H1 (cell line): ENCODE measurements at regions not wholly inside any gene's neighbourhood (a gene's known extent, or its start where the extent isn't known, plus 50 kb on each side); places are given as distances from the start of the nearest gene placed in this dataset.
A peak's percentile ranks its signal among the peaks of the same experiment; 100 is the strongest.

Experiments used
- CTCF ChIA-PET: fragments of 300-600 bp; sonication (Branson Sonifier 250); formaldehyde crosslinking; loops from one replicate; lab custom pipeline; 2021; ENCODE audit not compliant: partially characterized antibody; lab: Charles Lee
- POLR2A ChIA-PET: fragments of 300-600 bp; sonication (Branson Sonifier 250); formaldehyde crosslinking; loops from one replicate; lab custom pipeline; 2021; ENCODE audit warnings: inconsistent platforms; ENCODE audit not compliant: partially characterized antibody; lab: Charles Lee
- DNase-seq, 2 experiments: peaks; one replicate each; pipeline versions ENCODE4 v3.0.0 to v3.0.0-alpha.2; 2010 to 2022; ENCODE audit warnings: low spot score in 2 of 2, low read depth in 1 of 2, mixed read lengths in 1 of 2
- FAIRE-seq: peaks from 2 replicates; lab custom pipeline; 2011; peaks lifted over from hg19 to GRCh38; lab: Jason Lieb, UNC
- H2AFZ ChIP-seq: 2 replicates; pipeline ENCODE4 v1.8.1; 2012; ENCODE audit warnings: low read length, inconsistent platforms
- H2AK5ac ChIP-seq: 2 replicates; pipeline ENCODE4 v1.6.1; 2013; ENCODE audit warnings: low read depth, low read length
- H2BK120ac ChIP-seq: replicated peaks from 2 replicates; pipeline ENCODE3; 2013; ENCODE audit warnings: low read depth, low read length, inconsistent platforms
- H2BK12ac ChIP-seq: 2 replicates; pipeline ENCODE4 v1.6.1; 2013; ENCODE audit warnings: low read depth, low read length
- H2BK15ac ChIP-seq: 2 replicates; pipeline ENCODE4 v1.6.1; 2013; ENCODE audit warnings: low read length
- H2BK20ac ChIP-seq: 2 replicates; pipeline ENCODE4 v1.6.1; 2013; ENCODE audit warnings: low read length
- H2BK5ac ChIP-seq: 2 replicates; pipeline ENCODE4 v1.6.1; 2013; ENCODE audit warnings: low read depth, low read length
- H3K14ac ChIP-seq: 2 replicates; pipeline ENCODE4 v1.6.1; 2013; ENCODE audit warnings: inconsistent platforms; ENCODE audit not compliant: insufficient read length
- H3K18ac ChIP-seq: 2 replicates; pipeline ENCODE4 v1.6.1; 2013; ENCODE audit warnings: low read length; ENCODE audit errors: extremely low read depth
- H3K23ac ChIP-seq: 2 replicates; pipeline ENCODE4 v1.6.1; 2013; ENCODE audit warnings: inconsistent platforms; ENCODE audit not compliant: insufficient read length
- H3K23me2 ChIP-seq: 2 replicates; pipeline ENCODE4 v1.6.1; 2013; ENCODE audit warnings: low read depth, low read length
- H3K27ac ChIP-seq: 2 replicates; pipeline ENCODE4 v1.6.1; 2011; ENCODE audit warnings: low read depth, low read length, inconsistent platforms
- H3K27me3 ChIP-seq, 4 experiments: replicated peaks in 1 of 4; 1 replicate in 1 of 4; 2 replicates in 3 of 4; pipeline versions ENCODE4 v1.6.1 to v1.8.1; 2011 to 2013; ENCODE audit warnings: low read length in 3 of 4, mild to moderate bottlenecking in 3 of 4, inconsistent platforms in 2 of 4, mixed read lengths in 2 of 4, moderate library complexity in 1 of 4; ENCODE audit not compliant: control insufficient read depth in 3 of 4, insufficient read depth in 3 of 4; ENCODE audit errors: extremely low read depth in 1 of 4
- H3K36me3 ChIP-seq, 4 experiments: 2 replicates each; pipeline versions ENCODE4 v1.6.1 to v1.8.1; 2011 to 2013; ENCODE audit warnings: mild to moderate bottlenecking in 4 of 4, low read length in 3 of 4, moderate library complexity in 2 of 4, control low read depth in 1 of 4, inconsistent platforms in 1 of 4; ENCODE audit not compliant: insufficient read depth in 4 of 4, control insufficient read depth in 2 of 4
- H3K4ac ChIP-seq: replicated peaks from 2 replicates; pipeline ENCODE3; 2013; ENCODE audit warnings: low read length, low read depth, mixed read lengths, inconsistent platforms; ENCODE audit not compliant: insufficient read length
- H3K4me1 ChIP-seq, 4 experiments: replicated peaks in 1 of 4; 1 replicate in 1 of 4; 2 replicates in 3 of 4; pipeline versions ENCODE4 v1.6.1 to v1.8.1; 2011 to 2013; ENCODE audit warnings: low read length in 3 of 4, inconsistent platforms in 2 of 4, mixed read lengths in 1 of 4; ENCODE audit not compliant: insufficient read depth in 4 of 4, control insufficient read depth in 3 of 4
- H3K4me2 ChIP-seq, 2 experiments: 2 replicates each; pipeline versions ENCODE4 v1.6.1 to v1.8.1; 2011 to 2013; ENCODE audit warnings: low read depth in 2 of 2, low read length in 2 of 2, control low read depth in 1 of 2, inconsistent platforms in 1 of 2, mild to moderate bottlenecking in 1 of 2; ENCODE audit not compliant: insufficient read depth in 1 of 2
- H3K4me3 ChIP-seq, 4 experiments: fragments of 200-600, 300-600 bp in 1 of 4; sonication (generic), shearing (Covaris generic), sonication (Bioruptor Twin) in 1 of 4; 2 replicates each; pipeline versions ENCODE4 v1.5.1 to v1.8.1; 2011 to 2016; ENCODE audit warnings: low read length in 4 of 4, low read depth in 3 of 4, control low read depth in 2 of 4, inconsistent platforms in 2 of 4, mild to moderate bottlenecking in 2 of 4, mixed read lengths in 1 of 4, moderate library complexity in 1 of 4; ENCODE audit not compliant: insufficient read depth in 2 of 4; ENCODE audit errors: extremely low read depth in 1 of 4
- H3K56ac ChIP-seq: replicated peaks from 2 replicates; pipeline ENCODE3; 2013; ENCODE audit warnings: low read depth, mild to moderate bottlenecking, mixed read lengths, low read length, inconsistent platforms; ENCODE audit not compliant: insufficient read length
- H3K79me1 ChIP-seq: 2 replicates; pipeline ENCODE4 v1.6.1; 2013; ENCODE audit warnings: low read depth, low read length, control low read depth
- H3K79me2 ChIP-seq, 2 experiments: 2 replicates each; pipeline versions ENCODE4 v1.6.1 to v1.8.1; 2012 to 2013; ENCODE audit warnings: low read length in 2 of 2, mild to moderate bottlenecking in 2 of 2, inconsistent platforms in 1 of 2; ENCODE audit not compliant: insufficient read depth in 2 of 2, control insufficient read depth in 1 of 2
- H3K9ac ChIP-seq, 4 experiments: replicated peaks in 1 of 4; 1 replicate in 1 of 4; 2 replicates in 3 of 4; pipeline versions ENCODE4 v1.6.1 to v1.8.1; 2011 to 2013; ENCODE audit warnings: low read depth in 3 of 4, low read length in 3 of 4, control low read depth in 2 of 4, mild to moderate bottlenecking in 2 of 4, moderate library complexity in 2 of 4, inconsistent platforms in 1 of 4; ENCODE audit errors: extremely low read depth in 1 of 4
- H3K9me3 ChIP-seq, 2 experiments: 2 replicates each; pipeline versions ENCODE4 v1.6.1 to v1.8.1; 2012 to 2013; ENCODE audit warnings: mild to moderate bottlenecking in 2 of 2, moderate library complexity in 2 of 2, control low read depth in 1 of 2, inconsistent platforms in 1 of 2, low read depth in 1 of 2, low read length in 1 of 2, mixed read lengths in 1 of 2; ENCODE audit not compliant: insufficient read depth in 2 of 2
- H4K20me1 ChIP-seq, 2 experiments: replicated peaks in 1 of 2; 2 replicates each; pipeline versions ENCODE3 to v1.8.1; 2011 to 2013; ENCODE audit warnings: inconsistent platforms in 2 of 2, low read length in 2 of 2, mild to moderate bottlenecking in 1 of 2; ENCODE audit not compliant: insufficient read depth in 2 of 2, control insufficient read depth in 1 of 2
- H4K5ac ChIP-seq: 2 replicates; pipeline ENCODE4 v1.6.1; 2013; ENCODE audit warnings: low read length, low read depth, mixed read lengths, inconsistent platforms; ENCODE audit not compliant: insufficient read length
- H4K8ac ChIP-seq: 2 replicates; pipeline ENCODE4 v1.8.0; 2013; ENCODE audit warnings: mild to moderate bottlenecking, moderate library complexity, low read length, inconsistent platforms; ENCODE audit not compliant: insufficient read depth; ENCODE audit errors: extremely low read depth
- H4K91ac ChIP-seq: replicated peaks from 2 replicates; pipeline ENCODE3; 2013; ENCODE audit warnings: low read length, mixed read lengths, inconsistent platforms; ENCODE audit not compliant: insufficient read length
- E2F6 ChIP-seq: IDR thresholded peaks from 2 replicates; pipeline ENCODE4 v1.6.1; 2012; ENCODE audit warnings: inconsistent platforms
- RFX5 ChIP-seq: IDR thresholded peaks from 2 replicates; pipeline ENCODE4 v1.6.1; 2011; ENCODE audit warnings: low read depth, low read length, improper control_type of control experiment, borderline replicate concordance
- WGBS, 2 experiments: shearing (Covaris generic) in 1 of 2; methylation state at CpG; one replicate each; pipeline versions ENCODE4 v1.1.6 to v1.1.7; 2013 to 2015; ENCODE audit warnings: low lambda C conversion rate in 2 of 2, mixed read lengths in 2 of 2, inconsistent platforms in 1 of 2, low coverage in 1 of 2, missing lambda C conversion rate in 1 of 2; ENCODE audit not compliant: insufficient replicate concordance in 2 of 2, insufficient coverage in 1 of 2, insufficient read length in 1 of 2; ENCODE audit errors: extremely low coverage in 1 of 2, missing lambda C conversion rate in 1 of 2; 5-methylcytosine and 5-hydroxymethylcytosine counted together

DNA sequence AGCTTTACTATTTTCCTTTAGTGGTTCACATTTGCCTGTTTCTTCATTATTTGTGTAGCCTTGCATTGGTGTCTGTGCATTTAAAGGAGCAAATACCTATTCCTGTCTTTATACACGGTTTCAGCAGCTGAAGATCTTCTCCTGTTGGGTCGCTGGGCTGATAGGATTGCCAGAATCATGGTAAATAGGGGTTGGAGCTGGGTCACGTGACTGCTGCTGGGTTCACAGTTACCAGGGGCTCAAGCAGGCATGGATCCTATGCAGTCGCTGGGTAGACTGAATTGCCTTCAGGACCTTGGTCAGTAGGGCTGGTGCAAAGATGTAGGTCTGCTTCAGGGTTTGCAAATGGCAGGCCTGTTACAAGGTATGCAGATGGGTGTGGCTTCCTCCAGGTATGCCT lies 398.4 kb downstream of the RPS29 start:
- Histone ChIP-seq H2BK20ac (no peak overlapping the region), H3K27me3 (no peaks in the 10 kb centered on the region), H4K5ac (no peak overlapping the region), H3K4me1 (no peaks in the 10 kb centered on the region; a peak in 1 of 7 replicates), H3K79me2 (no peaks in the 10 kb centered on the region), H3K9ac (no peak overlapping the region), H3K9me3 (no peaks in the 10 kb centered on the region), H3K79me1 (no peaks in the 10 kb centered on the region), H4K8ac (no peak overlapping the region), H3K18ac (no peak overlapping the region), H3K4ac (no peak overlapping the region), H3K4me2 (no peak overlapping the region), H2BK120ac (no peak overlapping the region), H2BK15ac (no peak overlapping the region), H2BK12ac (no peak overlapping the region), H4K20me1 (no peaks in the 10 kb centered on the region), H3K23me2 (no peaks in the 10 kb centered on the region; the same call in 1 of the 2 replicates), H4K91ac (no peak overlapping the region), H3K23ac (no peak overlapping the region), H2AFZ (no peak overlapping the region), H3K4me3 (no peak overlapping the region), H3K56ac (no peak overlapping the region), H3K36me3 (no peaks in the 10 kb centered on the region), H2BK5ac (no peak overlapping the region), H2AK5ac (no peak overlapping the region), H3K14ac (no peak overlapping the region), H3K27ac (no peak overlapping the region)
- WGBS, 2 experiments, result 79% methylated on average over 4 of the region's 4 CpGs; no CpG with 5 or more reads in 1 of the 2 experiments
- CTCF ChIA-PET, result interaction anchor here (1.0 to 1.1 kb wide), 2 partner anchors 116 to 119 kb away, joined by 3 read pairs; no protein-coding TSS in a partner anchor
- DNase-seq (no peak), FAIRE-seq (no peak)
- POLR2A ChIA-PET, result no interaction called here
- no peak for TF ChIP-seq E2F6
- TF ChIP-seq RFX5, result peak; percentile 42; the same call in 1 of the 2 replicates
